Neural progenitor cell (in vitro differentiated cells): ENCODE measurements at regions not wholly inside any gene's neighbourhood (a gene's known extent, or its start where the extent isn't known, plus 50 kb on each side); places are given as distances from the start of the nearest gene placed in this dataset.

Experiments
- DNase-seq: peaks from one replicate; pipeline ENCODE4 v3.0.0-alpha.2; 2016; ENCODE audit warnings: low spot score
- H2AFZ ChIP-seq: fragments of 200-600 bp; sonication (generic); replicated peaks from 2 replicates; pipeline ENCODE4 v1.6.1; 2016; ENCODE audit warnings: antibody characterized with exemption
- H3F3A ChIP-seq: fragments of 200-600 bp; sonication (generic); 2 replicates; pipeline ENCODE4 v1.6.1; 2016; ENCODE audit warnings: antibody characterized with exemption, low read depth
- H3K27ac ChIP-seq: fragments of 200-600 bp; sonication (generic); 2 replicates; pipeline ENCODE4 v1.5.1; 2016; ENCODE audit warnings: mild to moderate bottlenecking
- H3K27me3 ChIP-seq: fragments of 200-600 bp; sonication (generic); 2 replicates; pipeline ENCODE4 v1.6.1; 2016; ENCODE audit warnings: mild to moderate bottlenecking, moderate library complexity
- H3K36me3 ChIP-seq: fragments of 200-600 bp; sonication (generic); 2 replicates; pipeline ENCODE4 v1.5.1; 2016
- H3K4me1 ChIP-seq: fragments of 200-600 bp; sonication (generic); 2 replicates; pipeline ENCODE4 v1.6.1; 2016; ENCODE audit warnings: mixed run types
- H3K4me2 ChIP-seq: fragments of 200-600 bp; sonication (generic); 2 replicates; pipeline ENCODE4 v1.6.1; 2016
- H3K4me3 ChIP-seq: fragments of 200-600 bp; sonication (generic); 2 replicates; pipeline ENCODE4 v1.5.1; 2016
- H3K79me2 ChIP-seq: fragments of 200-600 bp; sonication (generic); 2 replicates; pipeline ENCODE4 v1.6.1; 2016; ENCODE audit warnings: low read depth
- H3K9ac ChIP-seq: fragments of 200-600 bp; sonication (generic); 2 replicates; pipeline ENCODE4 v1.6.1; 2016
- H3K9me3 ChIP-seq: fragments of 200-600 bp; sonication (generic); 2 replicates; pipeline ENCODE4 v1.5.1; 2016; ENCODE audit warnings: low read depth
- H4K20me1 ChIP-seq: fragments of 200-600 bp; sonication (generic); 2 replicates; pipeline ENCODE4 v1.6.1; 2016; ENCODE audit warnings: low read depth
- H3K27ac Mint-ChIP-seq: 3 replicates; pipeline ENCODE4 v1.8.0; 2021; ENCODE audit warnings: mixed read lengths
- H3K27me3 Mint-ChIP-seq: 2 replicates; pipeline ENCODE4 v1.8.0; 2022; ENCODE audit warnings: low read depth, mild to moderate bottlenecking, inconsistent platforms, moderate library complexity, mixed read lengths; ENCODE audit not compliant: insufficient read depth
- H3K36me3 Mint-ChIP-seq: 3 replicates; pipeline ENCODE4 v1.8.0; 2021; ENCODE audit warnings: mixed read lengths
- H3K4me1 Mint-ChIP-seq: 3 replicates; pipeline ENCODE4 v1.8.0; 2021; ENCODE audit warnings: mixed read lengths
- H3K4me3 Mint-ChIP-seq: 3 replicates; pipeline ENCODE4 v1.8.0; 2021; ENCODE audit warnings: mild to moderate bottlenecking, moderate library complexity, mixed read lengths
- H3K9me3 Mint-ChIP-seq: 3 replicates; pipeline ENCODE4 v1.8.0; 2020; ENCODE audit warnings: mixed read lengths
- EZH2 ChIP-seq: fragments of 200-600 bp; sonication (generic); IDR thresholded peaks from 2 replicates; pipeline ENCODE4 v1.6.1; 2017; ENCODE audit warnings: antibody characterized with exemption, mild to moderate bottlenecking, moderate library complexity
- EZH2phosphoT487 ChIP-seq: fragments of 200-600 bp; sonication (generic); IDR thresholded peaks from 2 replicates; pipeline ENCODE4 v1.6.1; 2017; ENCODE audit warnings: antibody characterized with exemption
- TF ChIP-seq, protein P1 (sequence below): fragments of 200-600 bp; sonication (generic); IDR thresholded peaks from 2 replicates; pipeline ENCODE4 v1.5.1; 2017; ENCODE audit warnings: antibody characterized with exemption, mild to moderate bottlenecking

DNA sequence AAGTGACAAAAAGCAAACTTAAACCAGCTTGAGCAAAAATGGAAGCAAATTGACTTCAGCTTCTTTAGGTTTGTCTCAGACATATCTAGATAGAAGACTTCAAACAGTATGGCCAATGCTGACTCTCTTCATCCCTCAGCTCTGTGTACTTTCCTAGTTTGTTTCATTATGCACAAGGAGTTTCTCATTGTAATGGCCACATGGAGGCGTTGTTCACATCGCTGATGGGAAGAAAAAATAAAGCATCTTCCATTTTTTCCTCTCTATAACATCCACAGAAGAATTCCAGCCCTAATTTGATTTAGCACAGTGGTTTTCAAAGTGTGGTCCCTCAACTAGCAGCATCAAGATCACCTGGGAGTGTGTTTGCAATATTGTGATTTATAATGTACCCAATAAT lies 397.5 kb upstream of the PRKX start:
- Histone ChIP-seq H3F3A (no peaks in the 10 kb centered on the region), H3K79me2 (no peaks in the 10 kb centered on the region), H4K20me1 (no peaks in the 10 kb centered on the region), H3K36me3 (no peaks in the 10 kb centered on the region), H3K9me3 (no peaks in the 10 kb centered on the region), H3K4me1 (no peaks in the 10 kb centered on the region), H3K4me3 (no peak overlapping the region), H3K27me3 (no peaks in the 10 kb centered on the region), H3K9ac (no peak overlapping the region), H3K4me2 (no peak overlapping the region), H3K27ac (no peak overlapping the region), H2AFZ (no peak overlapping the region)
- Mint-ChIP-seq H3K9me3 (no peaks in the 10 kb centered on the region), H3K27me3 (no peaks in the 10 kb centered on the region), H3K36me3 (no peaks in the 10 kb centered on the region), H3K4me3 (no peak overlapping the region), H3K27ac (no peak overlapping the region), H3K4me1 (no peaks in the 10 kb centered on the region)
- TF ChIP-seq, protein P1, sequence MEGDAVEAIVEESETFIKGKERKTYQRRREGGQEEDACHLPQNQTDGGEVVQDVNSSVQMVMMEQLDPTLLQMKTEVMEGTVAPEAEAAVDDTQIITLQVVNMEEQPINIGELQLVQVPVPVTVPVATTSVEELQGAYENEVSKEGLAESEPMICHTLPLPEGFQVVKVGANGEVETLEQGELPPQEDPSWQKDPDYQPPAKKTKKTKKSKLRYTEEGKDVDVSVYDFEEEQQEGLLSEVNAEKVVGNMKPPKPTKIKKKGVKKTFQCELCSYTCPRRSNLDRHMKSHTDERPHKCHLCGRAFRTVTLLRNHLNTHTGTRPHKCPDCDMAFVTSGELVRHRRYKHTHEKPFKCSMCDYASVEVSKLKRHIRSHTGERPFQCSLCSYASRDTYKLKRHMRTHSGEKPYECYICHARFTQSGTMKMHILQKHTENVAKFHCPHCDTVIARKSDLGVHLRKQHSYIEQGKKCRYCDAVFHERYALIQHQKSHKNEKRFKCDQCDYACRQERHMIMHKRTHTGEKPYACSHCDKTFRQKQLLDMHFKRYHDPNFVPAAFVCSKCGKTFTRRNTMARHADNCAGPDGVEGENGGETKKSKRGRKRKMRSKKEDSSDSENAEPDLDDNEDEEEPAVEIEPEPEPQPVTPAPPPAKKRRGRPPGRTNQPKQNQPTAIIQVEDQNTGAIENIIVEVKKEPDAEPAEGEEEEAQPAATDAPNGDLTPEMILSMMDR: peak; percentile 42
- TF ChIP-seq EZH2phosphoT487 (no peak), EZH2 (no peak)
- DNase-seq: no peak

DNA sequence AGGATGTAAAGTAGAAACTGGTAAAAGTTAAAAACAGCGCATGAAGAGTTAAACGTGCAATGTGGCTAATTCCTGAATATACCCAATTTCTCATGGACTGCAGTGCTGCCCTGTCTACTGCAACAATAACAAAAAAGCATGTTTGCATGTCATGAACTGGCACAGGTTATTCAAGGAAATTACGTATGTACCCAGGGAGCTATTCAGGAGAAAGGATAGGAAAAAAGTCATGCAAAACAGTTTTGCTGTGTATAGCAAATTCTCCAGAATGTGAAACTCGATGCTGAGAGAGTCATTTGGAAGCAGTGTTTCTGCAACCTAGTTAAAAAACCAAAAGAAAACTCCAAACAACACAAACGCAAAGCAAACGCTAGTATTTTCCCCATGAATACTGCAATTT lies 381.5 kb upstream of the PRKX start:
- no peak for DNase-seq
- H3K9ac ChIP-seq: no peak overlapping the region
- H3K4me3 Mint-ChIP-seq: no peak overlapping the region
- no peak overlapping the region for H3K27ac Mint-ChIP-seq
- H3K79me2 ChIP-seq: no peaks in the 10 kb centered on the region
- H3F3A ChIP-seq: no peaks in the 10 kb centered on the region
- no peaks in the 10 kb centered on the region for H4K20me1 ChIP-seq
- H3K9me3 ChIP-seq: no peaks in the 10 kb centered on the region
- no peak for TF ChIP-seq EZH2phosphoT487
- no peak for TF ChIP-seq EZH2
- TF ChIP-seq, protein P1: no peak
- H3K27me3 Mint-ChIP-seq: no peaks in the 10 kb centered on the region
- no peak overlapping the region for H2AFZ ChIP-seq
- no peaks in the 10 kb centered on the region for H3K36me3 ChIP-seq
- H3K36me3 Mint-ChIP-seq: no peaks in the 10 kb centered on the region
- H3K9me3 Mint-ChIP-seq: no peaks in the 10 kb centered on the region
- H3K4me2 ChIP-seq: no peak overlapping the region
- no peaks in the 10 kb centered on the region for H3K4me1 Mint-ChIP-seq
- H3K27ac ChIP-seq: no peak overlapping the region
- H3K4me3 ChIP-seq: no peak overlapping the region
- no peaks in the 10 kb centered on the region for H3K27me3 ChIP-seq
- H3K4me1 ChIP-seq: no peaks in the 10 kb centered on the region

DNA sequence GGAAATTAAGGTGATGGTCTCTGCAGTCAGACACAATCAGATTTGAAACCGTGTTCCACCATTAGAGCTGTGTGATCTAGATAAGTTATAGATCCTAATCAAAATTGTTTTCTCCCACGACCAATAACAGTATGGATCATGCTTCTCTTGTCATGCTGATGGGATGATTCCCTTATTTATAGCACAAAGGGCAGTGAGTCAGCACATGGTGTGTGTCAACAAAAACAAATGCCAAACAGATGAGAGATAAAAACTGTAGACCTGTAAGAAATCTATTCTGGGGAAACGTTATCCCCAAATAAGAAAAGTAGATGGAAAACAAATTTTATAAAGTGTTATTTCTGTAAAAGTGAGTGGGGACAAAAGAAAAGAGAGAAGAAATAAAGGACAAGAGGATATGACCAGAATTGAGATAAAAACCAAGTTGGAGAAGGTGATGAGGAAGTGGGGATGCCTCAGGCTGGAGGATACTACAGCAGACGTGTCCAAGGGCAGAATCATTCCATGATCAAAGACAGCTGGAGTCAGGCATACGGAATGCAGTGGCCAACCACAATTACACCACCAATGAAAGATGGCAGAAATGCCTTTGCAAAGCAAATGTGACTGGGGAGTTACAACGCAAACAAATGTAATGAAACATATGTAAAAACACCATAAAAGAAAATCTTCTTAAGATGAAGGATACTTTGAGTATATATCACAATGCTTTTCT lies 377.8 kb upstream of the PRKX start:
- TF ChIP-seq EZH2 (no peak), EZH2phosphoT487 (no peak)
- TF ChIP-seq, protein P1: no peak
- H3K4me3 ChIP-seq: no peak overlapping the region
- H3K4me1 ChIP-seq: no peaks in the 10 kb centered on the region
- H3K27me3 Mint-ChIP-seq: no peaks in the 10 kb centered on the region
- H3K9me3 ChIP-seq: no peaks in the 10 kb centered on the region
- H4K20me1 ChIP-seq: no peaks in the 10 kb centered on the region
- no peak overlapping the region for H3K27ac Mint-ChIP-seq
- H3K27ac ChIP-seq: no peak overlapping the region
- no peak overlapping the region for H3K9ac ChIP-seq
- H3K9me3 Mint-ChIP-seq: no peaks in the 10 kb centered on the region
- no peak overlapping the region for H3K4me2 ChIP-seq
- no peak for DNase-seq
- H3K4me3 Mint-ChIP-seq: no peak overlapping the region
- H3K36me3 ChIP-seq: no peaks in the 10 kb centered on the region
- no peaks in the 10 kb centered on the region for H3K4me1 Mint-ChIP-seq
- H3F3A ChIP-seq: no peaks in the 10 kb centered on the region
- H3K79me2 ChIP-seq: no peaks in the 10 kb centered on the region
- H3K36me3 Mint-ChIP-seq: no peaks in the 10 kb centered on the region
- H2AFZ ChIP-seq: no peak overlapping the region
- no peaks in the 10 kb centered on the region for H3K27me3 ChIP-seq
